Loucy (cell line): ENCODE measurements at regions not wholly inside any gene's neighbourhood (a gene's known extent, or its start where the extent isn't known, plus 50 kb on each side); places are given as distances from the start of the nearest gene placed in this dataset.

Source experiments
- H2AFZ ChIP-seq: fragments of 200-600 bp; sonication (generic); 2 replicates; pipeline ENCODE4 v1.6.0; 2016; ENCODE audit warnings: antibody characterized with exemption, mild to moderate bottlenecking, low read length, moderate library complexity
- H3F3A ChIP-seq: fragments of 200-600 bp; 2 replicates; pipeline ENCODE4 v1.6.0; 2016; ENCODE audit warnings: antibody characterized with exemption, low read depth, mild to moderate bottlenecking
- H3K27me3 ChIP-seq: fragments of 200-600 bp; sonication (generic); 2 replicates; pipeline ENCODE4 v1.6.1; 2014; ENCODE audit warnings: low read length, mild to moderate bottlenecking; ENCODE audit not compliant: insufficient read depth, poor library complexity, severe bottlenecking
- H3K36me3 ChIP-seq: fragments of 200-600 bp; sonication (generic); 2 replicates; pipeline ENCODE4 v1.6.1; 2016; ENCODE audit warnings: low read length; ENCODE audit not compliant: insufficient read depth
- H3K4me1 ChIP-seq: fragments of 200-600 bp; sonication (generic); 2 replicates; pipeline ENCODE4 v1.5.1; 2014; ENCODE audit warnings: low read length, mild to moderate bottlenecking; ENCODE audit not compliant: insufficient read depth, poor library complexity, severe bottlenecking
- H3K4me2 ChIP-seq: fragments of 200-600 bp; sonication (generic); 2 replicates; pipeline ENCODE4 v1.6.0; 2014; ENCODE audit warnings: antibody characterized with exemption, low read length, low read depth, mild to moderate bottlenecking; ENCODE audit not compliant: poor library complexity, severe bottlenecking
- H3K4me3 ChIP-seq: fragments of 200-600 bp; sonication (generic); 2 replicates; pipeline ENCODE4 v1.5.1; 2014; ENCODE audit warnings: low read length, mild to moderate bottlenecking, mixed read lengths; ENCODE audit not compliant: poor library complexity, severe bottlenecking
- H3K79me2 ChIP-seq: fragments of 200-600 bp; sonication (generic); 2 replicates; pipeline ENCODE4 v1.6.1; 2014; ENCODE audit warnings: low read length; ENCODE audit not compliant: insufficient read depth
- H3K9ac ChIP-seq: fragments of 200-600 bp; sonication (generic); 2 replicates; pipeline ENCODE4 v1.6.0; 2014; ENCODE audit warnings: mild to moderate bottlenecking, low read depth, low read length, moderate library complexity; ENCODE audit not compliant: poor library complexity, severe bottlenecking
- H3K9me2 ChIP-seq: fragments of 200-600 bp; sonication (generic); replicated peaks from 2 replicates; pipeline ENCODE4 v1.6.1; 2016; ENCODE audit warnings: low read depth, low read length, mixed read lengths
- H3K9me3 ChIP-seq: fragments of 200-600 bp; sonication (generic); 2 replicates; pipeline ENCODE4 v1.6.1; 2014; ENCODE audit warnings: mild to moderate bottlenecking, antibody characterized with exemption, low read length, low read depth; ENCODE audit not compliant: insufficient read depth
- H4K20me1 ChIP-seq: fragments of 200-600 bp; sonication (generic); 2 replicates; pipeline ENCODE4 v1.6.0; 2014; ENCODE audit warnings: antibody characterized with exemption, low read length, mild to moderate bottlenecking; ENCODE audit not compliant: insufficient read depth, poor library complexity, severe bottlenecking
- CTCF ChIP-seq: fragments of 200-600 bp; sonication (generic); conservative IDR thresholded peaks from 2 replicates; pipeline ENCODE4 v1.5.1; 2014; ENCODE audit warnings: mild to moderate bottlenecking, antibody characterized with exemption, low read length
- EZH2phosphoT487 ChIP-seq: fragments of 200-600 bp; IDR thresholded peaks from 2 replicates; pipeline ENCODE4 v1.6.1; 2018; ENCODE audit warnings: antibody characterized with exemption, mild to moderate bottlenecking, moderate library complexity, borderline replicate concordance

GRCh38 chr13:90826688-90827087 is 520.8 kb upstream of the MIR17HG start:
- no peak for TF ChIP-seq EZH2phosphoT487
- TF ChIP-seq CTCF: no peak
- Histone ChIP-seq H3F3A (no peaks in the 10 kb centered on the region), H2AFZ (no peak overlapping the region), H3K79me2 (no peaks in the 10 kb centered on the region), H4K20me1 (no peaks in the 10 kb centered on the region), H3K4me3 (no peak overlapping the region), H3K36me3 (no peaks in the 10 kb centered on the region), H3K9ac (no peak overlapping the region), H3K4me1 (no peaks in the 10 kb centered on the region), H3K27me3 (no peaks in the 10 kb centered on the region), H3K9me2 (no peaks in the 10 kb centered on the region), H3K9me3 (no peaks in the 10 kb centered on the region), H3K4me2 (no peak overlapping the region)

- Histone ChIP-seq H3K79me2 (no peaks in the 10 kb centered on the region), H3K9me3 (no peaks in the 10 kb centered on the region), H3K27me3 (no peaks in the 10 kb centered on the region), H3F3A (no peaks in the 10 kb centered on the region), H3K4me2 (no peak overlapping the region), H3K4me1 (no peaks in the 10 kb centered on the region), H3K9ac (no peak overlapping the region), H3K9me2 (no peaks in the 10 kb centered on the region), H4K20me1 (no peaks in the 10 kb centered on the region), H2AFZ (no peak overlapping the region), H3K4me3 (no peak overlapping the region), H3K36me3 (no peaks in the 10 kb centered on the region)
- TF ChIP-seq CTCF: no peak
- no peak for TF ChIP-seq EZH2phosphoT487
These were observed 516.7 kb upstream of the MIR17HG start for GRCh38 chr13:90830782-90831181.

- Histone ChIP-seq H3K9me3 (no peaks in the 10 kb centered on the region), H2AFZ (no peak overlapping the region), H3K79me2 (no peaks in the 10 kb centered on the region), H3K4me3 (no peak overlapping the region), H3K27me3 (no peaks in the 10 kb centered on the region), H3K4me2 (no peak overlapping the region), H3K9ac (no peak overlapping the region), H3K9me2 (no peaks in the 10 kb centered on the region), H3F3A (no peaks in the 10 kb centered on the region), H3K4me1 (no peaks in the 10 kb centered on the region), H4K20me1 (no peaks in the 10 kb centered on the region), H3K36me3 (no peaks in the 10 kb centered on the region)
- no peak for TF ChIP-seq CTCF
- no peak for TF ChIP-seq EZH2phosphoT487
These were observed 513.5 kb upstream of the MIR17HG start for GRCh38 chr13:90833951-90834350.
